ENCODE measurements at regions not wholly inside any gene's neighbourhood (a gene's known extent, or its start where the extent isn't known, plus 50 kb on each side); places are given as distances from the start of the nearest gene placed in this dataset.

DNA sequence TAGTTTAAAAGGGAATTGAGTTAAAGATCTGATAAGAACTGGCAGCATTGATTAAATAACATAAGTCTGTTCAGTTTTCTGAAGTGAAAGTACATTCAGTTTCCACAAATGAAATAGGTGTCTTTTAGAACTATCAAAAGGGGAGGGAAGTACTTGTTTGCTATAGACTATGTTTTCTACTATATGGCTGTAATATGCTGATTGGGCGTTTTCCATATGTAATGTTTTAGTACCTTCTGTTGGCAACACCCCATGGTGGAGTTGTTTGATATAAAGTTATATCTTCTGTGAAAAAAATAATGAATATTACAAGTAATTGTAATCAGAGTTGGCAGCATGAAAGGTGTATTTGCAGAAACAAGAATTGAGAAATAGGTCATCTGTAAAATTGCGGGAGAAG lies 237.6 kb downstream of the JRKL start:
- TF ChIP-seq, protein P1, sequence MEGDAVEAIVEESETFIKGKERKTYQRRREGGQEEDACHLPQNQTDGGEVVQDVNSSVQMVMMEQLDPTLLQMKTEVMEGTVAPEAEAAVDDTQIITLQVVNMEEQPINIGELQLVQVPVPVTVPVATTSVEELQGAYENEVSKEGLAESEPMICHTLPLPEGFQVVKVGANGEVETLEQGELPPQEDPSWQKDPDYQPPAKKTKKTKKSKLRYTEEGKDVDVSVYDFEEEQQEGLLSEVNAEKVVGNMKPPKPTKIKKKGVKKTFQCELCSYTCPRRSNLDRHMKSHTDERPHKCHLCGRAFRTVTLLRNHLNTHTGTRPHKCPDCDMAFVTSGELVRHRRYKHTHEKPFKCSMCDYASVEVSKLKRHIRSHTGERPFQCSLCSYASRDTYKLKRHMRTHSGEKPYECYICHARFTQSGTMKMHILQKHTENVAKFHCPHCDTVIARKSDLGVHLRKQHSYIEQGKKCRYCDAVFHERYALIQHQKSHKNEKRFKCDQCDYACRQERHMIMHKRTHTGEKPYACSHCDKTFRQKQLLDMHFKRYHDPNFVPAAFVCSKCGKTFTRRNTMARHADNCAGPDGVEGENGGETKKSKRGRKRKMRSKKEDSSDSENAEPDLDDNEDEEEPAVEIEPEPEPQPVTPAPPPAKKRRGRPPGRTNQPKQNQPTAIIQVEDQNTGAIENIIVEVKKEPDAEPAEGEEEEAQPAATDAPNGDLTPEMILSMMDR (IDR thresholded peaks at IDR 0.05; ENCODE audit: low read depth, low read length) = no peak
- TF ChIP-seq POLR2A (IDR thresholded peaks at IDR 0.05; ENCODE audit: extremely low read depth, insufficient read length) (no peak), MYC (IDR thresholded peaks at IDR 0.05; ENCODE audit: low read depth, low read length) (no peak)
- TF ChIP-seq, protein P2, sequence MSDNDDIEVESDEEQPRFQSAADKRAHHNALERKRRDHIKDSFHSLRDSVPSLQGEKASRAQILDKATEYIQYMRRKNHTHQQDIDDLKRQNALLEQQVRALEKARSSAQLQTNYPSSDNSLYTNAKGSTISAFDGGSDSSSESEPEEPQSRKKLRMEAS (IDR thresholded peaks at IDR 0.05; ENCODE audit: low read depth, low read length) = no peak

All from NB4 (cell line).